IPS DF 6.9 (cell line): ENCODE measurements at regions not wholly inside any gene's neighbourhood (a gene's known extent, or its start where the extent isn't known, plus 50 kb on each side); places are given as distances from the start of the nearest gene placed in this dataset.

Experiments used
- DNase-seq: peaks from one replicate; pipeline ENCODE4 v3.0.0-alpha.2; 2013; ENCODE audit warnings: low read depth, low spot score
- H3K27ac ChIP-seq: one replicate; pipeline ENCODE4 v1.5.1; 2013; ENCODE audit warnings: low read length, control low read depth
- H3K27me3 ChIP-seq: 2 replicates; pipeline ENCODE4 v1.6.1; 2013; ENCODE audit warnings: mild to moderate bottlenecking, low read length; ENCODE audit not compliant: control insufficient read depth, insufficient read depth
- H3K36me3 ChIP-seq: 2 replicates; pipeline ENCODE4 v1.6.1; 2013; ENCODE audit warnings: low read length; ENCODE audit not compliant: control insufficient read depth, insufficient read depth
- H3K4me1 ChIP-seq: 2 replicates; pipeline ENCODE4 v1.6.1; 2013; ENCODE audit warnings: low read length; ENCODE audit not compliant: control insufficient read depth, insufficient read depth
- H3K4me3 ChIP-seq: 2 replicates; pipeline ENCODE4 v1.5.1; 2013; ENCODE audit warnings: mild to moderate bottlenecking, low read length
- H3K9me3 ChIP-seq: 2 replicates; pipeline ENCODE4 v1.6.1; 2013; ENCODE audit warnings: low read length, inconsistent platforms; ENCODE audit not compliant: control insufficient read depth, insufficient read depth
- WGBS: extraction: QIAGEN DNeasy Blood & Tissue Kit; methylation state at CpG from one replicate; pipeline ENCODE4 v1.1.7; 2013; ENCODE audit warnings: mixed read lengths, missing lambda C conversion rate; ENCODE audit not compliant: insufficient read length, insufficient coverage; 5-methylcytosine and 5-hydroxymethylcytosine counted together

DNA sequence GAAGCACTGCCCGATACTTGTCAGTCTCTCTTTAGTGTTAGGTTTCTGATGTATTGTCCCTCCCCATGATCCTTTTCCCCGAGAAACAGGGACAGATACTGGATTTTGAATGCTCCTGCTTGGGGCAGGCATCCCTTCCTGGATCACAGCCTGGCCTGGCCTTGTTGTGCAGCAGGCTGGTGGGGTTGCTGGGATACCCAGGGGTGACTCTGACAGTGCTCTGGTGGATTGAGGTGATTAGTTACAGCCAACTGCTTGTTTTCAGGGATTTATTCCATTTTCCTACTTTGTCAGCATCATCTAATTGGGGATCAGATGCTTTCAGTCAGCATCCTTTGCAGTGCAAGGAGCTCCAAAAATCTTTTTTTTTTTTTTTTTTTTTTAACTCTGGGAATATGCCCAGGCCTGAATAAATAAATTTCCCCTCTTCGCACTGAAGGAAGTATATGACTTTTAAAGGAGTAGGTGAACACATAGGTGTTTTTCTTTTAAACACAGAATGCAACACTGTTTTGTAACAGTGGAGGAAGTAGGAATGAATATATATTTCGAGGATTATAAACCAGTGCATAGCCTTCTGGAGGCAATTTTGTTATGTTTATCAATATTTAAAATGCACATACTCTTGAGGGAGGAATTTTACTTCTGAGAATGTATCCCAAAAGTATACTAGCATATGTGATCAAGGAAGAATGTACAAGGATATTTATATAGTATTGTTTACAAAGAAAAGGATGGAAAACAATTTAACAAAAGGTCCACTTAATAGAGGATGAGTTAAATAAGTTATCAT is 127.3 kb upstream of the ELL2 start:
- H3K27ac ChIP-seq: no peak overlapping the region
- no peaks in the 10 kb centered on the region for H3K27me3 ChIP-seq
- no peaks in the 10 kb centered on the region for H3K36me3 ChIP-seq
- H3K4me3 ChIP-seq: no peak overlapping the region
- peaks cover 5% of the 10 kb centered on the region for H3K4me1 ChIP-seq
- no CpG with 5 or more reads among the region's 4 CpGs for WGBS
- DNase-seq: no peak
- no peaks in the 10 kb centered on the region for H3K9me3 ChIP-seq

DNA sequence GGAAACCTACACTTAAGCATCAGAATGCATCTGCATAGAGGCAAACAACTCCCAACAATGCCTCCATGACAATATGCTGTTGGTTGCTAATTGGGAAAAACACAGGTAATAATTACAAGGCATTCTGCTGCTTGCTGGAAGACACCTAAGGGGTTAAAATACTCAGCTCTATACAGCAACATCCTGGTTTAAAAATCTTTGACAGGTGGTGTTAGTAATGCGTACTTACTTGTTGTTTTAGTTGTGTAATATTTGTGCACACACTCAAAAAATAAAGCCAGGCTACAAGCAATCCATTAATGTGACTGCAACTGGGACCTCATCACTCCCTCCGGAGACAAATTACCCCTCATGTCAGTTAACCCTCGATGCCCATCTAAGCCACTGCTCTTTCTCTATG is 126.3 kb upstream of the ELL2 start:
- Histone ChIP-seq H3K27me3 (no peaks in the 10 kb centered on the region), H3K4me3 (no peak overlapping the region), H3K9me3 (no peaks in the 10 kb centered on the region), H3K27ac (no peak overlapping the region), H3K36me3 (no peaks in the 10 kb centered on the region), H3K4me1 (peaks cover 6% of the 10 kb centered on the region)
- no peak for DNase-seq
- WGBS: no CpG with 5 or more reads among the region's 3 CpGs

DNA sequence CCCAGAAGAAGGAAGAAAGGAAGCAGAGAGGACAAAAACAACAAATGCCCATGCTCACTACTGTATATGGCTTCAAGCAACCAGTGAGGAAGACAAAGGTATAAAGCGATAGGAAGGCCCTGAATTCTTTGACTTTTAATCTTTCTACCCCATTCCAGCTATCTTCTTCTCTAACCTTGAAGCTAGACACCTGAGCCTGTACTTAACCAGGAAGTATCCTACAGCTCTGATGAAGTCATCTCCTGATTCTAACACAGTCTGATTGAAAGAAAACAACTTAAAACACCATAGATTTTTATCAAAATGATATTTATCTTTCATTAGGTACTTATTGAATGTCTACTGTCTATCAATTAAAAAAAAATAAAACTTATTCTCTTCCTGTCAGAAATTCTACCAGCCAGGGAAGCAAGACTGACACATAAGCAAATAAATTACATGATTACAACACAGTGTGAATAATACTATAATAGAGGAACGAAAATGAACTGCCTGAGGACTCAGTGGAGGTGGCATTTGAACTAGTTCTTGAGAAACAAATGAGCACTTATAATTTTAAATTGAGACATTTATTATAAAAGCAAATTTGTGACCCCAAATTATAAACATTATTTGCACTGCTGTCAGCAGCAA is 123.3 kb upstream of the ELL2 start:
- no peak for DNase-seq
- WGBS: no CpG with 5 or more reads among the region's 2 CpGs
- Histone ChIP-seq H3K9me3 (no peaks in the 10 kb centered on the region), H3K27me3 (no peaks in the 10 kb centered on the region), H3K4me3 (no peak overlapping the region), H3K27ac (no peak overlapping the region), H3K4me1 (peaks cover 6% of the 10 kb centered on the region), H3K36me3 (no peaks in the 10 kb centered on the region)

DNA sequence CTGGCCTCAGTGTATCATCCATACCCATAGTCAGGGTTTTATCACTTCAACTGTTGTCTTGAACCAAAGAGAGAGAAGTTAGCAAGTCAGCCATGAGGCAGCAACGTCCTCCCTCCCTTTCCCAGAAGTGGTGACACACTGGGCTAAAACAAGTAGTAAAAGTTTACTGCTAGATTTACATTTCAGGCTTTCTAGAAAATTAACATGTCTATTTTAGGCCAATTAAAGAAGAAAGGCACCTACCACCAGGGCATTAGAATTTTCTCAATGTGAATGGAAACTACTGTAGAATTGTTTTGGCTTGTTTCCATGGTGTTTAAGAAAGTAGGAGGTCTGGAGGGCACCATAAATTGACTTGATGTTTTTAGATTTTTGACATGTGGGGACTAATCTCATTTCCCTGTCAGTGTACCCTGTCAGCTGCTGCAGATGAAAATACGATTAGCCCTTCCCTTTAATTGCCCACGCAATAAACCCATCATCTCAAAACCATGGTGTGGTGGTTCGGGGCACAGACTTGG is 121.8 kb upstream of the ELL2 start:
- no peak overlapping the region for H3K27ac ChIP-seq
- no peaks in the 10 kb centered on the region for H3K9me3 ChIP-seq
- no peaks in the 10 kb centered on the region for H3K36me3 ChIP-seq
- WGBS: no CpG with 5 or more reads among the region's 4 CpGs
- H3K4me3 ChIP-seq: no peak overlapping the region
- DNase-seq: no peak
- no peaks in the 10 kb centered on the region for H3K27me3 ChIP-seq
- peaks cover 4% of the 10 kb centered on the region; the same call in 1 of the 2 replicates for H3K4me1 ChIP-seq

DNA sequence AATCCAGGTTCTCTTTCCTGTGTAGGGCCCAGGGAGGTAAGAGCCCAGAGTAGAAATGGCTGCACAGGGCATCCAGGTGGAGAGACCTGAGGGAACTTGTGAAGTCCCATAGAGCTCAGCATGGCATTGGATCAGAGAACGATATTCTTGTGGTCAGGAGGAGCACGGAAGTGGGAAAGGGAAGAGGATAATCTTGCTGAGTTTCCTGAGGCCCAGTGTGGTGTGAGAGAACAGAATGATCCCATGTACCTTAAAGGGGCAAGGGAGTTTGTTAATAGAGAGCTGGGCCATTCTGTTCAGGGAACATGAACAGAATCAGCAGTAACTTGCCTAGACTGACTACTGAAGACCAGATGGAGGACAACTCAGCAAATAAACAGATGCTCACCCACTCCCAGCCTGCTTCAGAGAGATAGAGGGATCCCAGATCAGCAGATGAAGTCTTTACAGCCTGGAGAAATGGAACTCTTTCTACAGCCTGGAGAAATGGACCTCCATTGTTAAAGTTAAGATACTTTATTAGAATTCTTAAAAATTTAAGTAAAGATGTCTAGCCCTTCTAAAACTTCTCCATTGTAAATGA is 119.7 kb upstream of the ELL2 start:
- H3K4me1 ChIP-seq: peaks cover 4% of the 10 kb centered on the region; the same call in 1 of the 2 replicates
- H3K27me3 ChIP-seq: no peaks in the 10 kb centered on the region
- no peak overlapping the region for H3K4me3 ChIP-seq
- no peak overlapping the region for H3K27ac ChIP-seq
- H3K9me3 ChIP-seq: no peaks in the 10 kb centered on the region
- no peaks in the 10 kb centered on the region for H3K36me3 ChIP-seq
- no peak for DNase-seq
- no CpG with 5 or more reads among the region's 2 CpGs for WGBS

DNA sequence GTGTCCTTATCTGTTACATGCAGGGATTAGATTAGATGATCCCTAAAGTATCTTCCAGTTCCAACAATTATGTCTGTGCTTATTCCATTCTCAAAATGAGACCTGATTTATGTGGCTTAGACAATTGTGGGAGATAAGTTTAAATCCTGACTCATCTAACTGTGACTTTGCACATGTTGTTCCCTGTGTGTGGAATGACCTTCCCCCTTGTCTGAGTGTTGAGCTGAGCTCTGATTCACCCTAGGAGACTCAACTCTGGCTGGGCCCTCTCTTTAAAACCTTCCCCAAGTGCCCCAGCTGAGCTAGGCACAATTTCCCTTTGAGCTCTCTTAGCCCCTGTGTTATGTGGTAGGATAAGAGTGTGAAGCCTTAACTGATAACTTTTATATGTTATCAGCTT is 118.9 kb upstream of the ELL2 start:
- H3K27ac ChIP-seq: no peak overlapping the region
- DNase-seq: no peak
- no peaks in the 10 kb centered on the region for H3K9me3 ChIP-seq
- H3K4me1 ChIP-seq: peaks cover 4% of the 10 kb centered on the region; the same call in 1 of the 2 replicates
- no peaks in the 10 kb centered on the region for H3K27me3 ChIP-seq
- H3K36me3 ChIP-seq: no peaks in the 10 kb centered on the region
- no peak overlapping the region for H3K4me3 ChIP-seq

DNA sequence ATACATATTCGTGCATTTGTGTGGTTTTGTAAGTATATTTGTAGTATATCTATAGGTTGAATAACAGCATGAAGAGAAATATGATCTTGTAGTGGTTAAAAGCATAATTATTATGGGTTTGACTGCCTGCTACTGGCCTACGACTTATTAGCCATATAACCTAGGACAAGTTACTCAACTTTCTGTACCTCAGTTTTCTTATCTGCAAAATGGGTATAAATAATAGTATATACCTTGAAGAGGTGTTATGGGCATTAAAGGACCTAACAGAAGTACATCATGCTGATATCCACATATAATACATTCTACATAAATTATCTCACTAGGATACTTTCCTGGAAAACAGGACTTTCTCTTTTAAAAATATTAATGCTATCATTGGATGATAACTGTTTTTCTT is 118.3 kb upstream of the ELL2 start:
- Histone ChIP-seq H3K27me3 (no peaks in the 10 kb centered on the region), H3K36me3 (no peaks in the 10 kb centered on the region), H3K9me3 (no peaks in the 10 kb centered on the region), H3K27ac (no peak overlapping the region), H3K4me1 (peaks cover 4% of the 10 kb centered on the region; the same call in 1 of the 2 replicates), H3K4me3 (no peak overlapping the region)
- WGBS: no CpG with 5 or more reads among the region's 2 CpGs
- no peak for DNase-seq

DNA sequence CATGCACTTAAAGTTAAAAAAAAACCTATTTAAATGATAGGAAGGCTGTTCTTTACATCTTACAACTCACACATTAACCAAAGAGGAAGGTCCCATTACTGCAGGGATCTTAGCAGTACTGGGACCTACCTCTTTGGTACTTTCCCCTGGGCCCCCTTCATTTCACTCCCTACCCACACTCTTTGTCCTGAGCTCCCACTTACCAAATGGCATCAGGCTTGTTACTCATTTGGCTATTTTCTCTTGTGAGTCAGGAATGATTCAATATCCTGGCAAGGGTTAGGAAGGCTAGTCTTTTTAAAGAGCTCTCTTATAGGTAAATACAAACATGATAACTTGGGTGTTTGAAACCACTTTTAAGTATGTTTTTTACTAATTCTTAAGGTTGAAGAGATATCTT is 117.4 kb upstream of the ELL2 start:
- H3K4me3 ChIP-seq: no peak overlapping the region
- no peaks in the 10 kb centered on the region for H3K9me3 ChIP-seq
- H3K27ac ChIP-seq: no peak overlapping the region
- H3K27me3 ChIP-seq: no peaks in the 10 kb centered on the region
- peaks cover 2% of the 10 kb centered on the region; the same call in 1 of the 2 replicates for H3K4me1 ChIP-seq
- no peaks in the 10 kb centered on the region for H3K36me3 ChIP-seq
- no peak for DNase-seq

DNA sequence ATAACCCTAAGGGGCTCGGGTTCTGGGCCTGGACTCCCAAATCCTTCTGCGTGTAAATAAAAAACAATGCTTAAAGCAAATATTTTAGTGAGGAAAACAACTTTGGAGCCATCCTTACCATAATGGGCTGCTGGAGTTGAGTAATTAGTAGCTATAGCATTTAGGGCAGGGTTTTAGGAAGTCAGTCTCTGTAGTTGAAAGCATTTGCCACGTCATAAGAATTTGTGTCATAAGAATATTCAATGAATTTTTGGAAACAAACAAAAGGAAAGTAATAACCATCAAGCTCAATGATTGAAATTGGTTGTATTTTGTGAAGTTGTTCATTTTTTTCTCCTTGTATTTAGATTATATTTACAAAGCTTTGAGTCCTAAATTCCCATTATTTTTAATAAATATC is 114.8 kb upstream of the ELL2 start:
- DNase-seq: no peak
- Histone ChIP-seq H3K4me1 (no peaks in the 10 kb centered on the region), H3K36me3 (no peaks in the 10 kb centered on the region), H3K4me3 (no peak overlapping the region), H3K9me3 (no peaks in the 10 kb centered on the region), H3K27ac (no peak overlapping the region), H3K27me3 (no peaks in the 10 kb centered on the region)
- WGBS: no CpG with 5 or more reads among the region's 3 CpGs

DNA sequence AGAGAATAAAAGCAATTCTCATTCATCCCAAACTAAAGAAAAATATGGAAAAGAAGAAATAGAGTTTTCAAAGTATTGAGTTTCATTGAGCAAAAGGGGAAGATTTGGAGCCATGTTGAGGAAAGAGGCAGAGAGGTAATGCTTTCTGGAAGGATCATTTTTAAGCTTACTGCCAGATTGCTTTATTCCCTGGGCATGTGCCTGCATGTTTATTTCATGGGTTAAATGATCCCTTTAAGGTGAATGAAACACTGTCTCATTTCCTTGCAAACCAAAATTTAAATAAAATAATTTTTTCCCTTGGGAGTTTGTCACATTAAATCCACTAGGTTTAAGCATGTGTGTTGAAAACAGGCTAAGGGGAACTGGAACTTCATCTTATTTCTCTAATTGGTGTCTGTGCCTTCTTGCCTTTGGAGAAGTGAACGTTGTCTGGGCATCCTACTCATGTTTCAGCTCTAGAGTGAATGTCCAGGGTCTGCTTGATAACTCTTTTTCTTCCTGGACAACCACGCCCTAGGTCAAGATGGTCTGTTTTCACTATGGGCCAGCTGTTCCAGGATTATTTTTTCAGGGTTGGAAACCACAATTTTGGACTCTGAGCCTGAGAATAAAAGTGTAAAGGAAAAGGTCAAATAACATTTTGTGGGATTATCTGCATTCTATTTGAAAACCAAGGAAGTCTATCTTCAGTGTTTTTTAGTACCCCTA is 114.1 kb upstream of the ELL2 start:
- no peaks in the 10 kb centered on the region for H3K4me1 ChIP-seq
- no peak overlapping the region for H3K27ac ChIP-seq
- WGBS: no CpG with 5 or more reads among the region's 2 CpGs
- H3K9me3 ChIP-seq: no peaks in the 10 kb centered on the region
- no peaks in the 10 kb centered on the region for H3K36me3 ChIP-seq
- DNase-seq: no peak
- H3K4me3 ChIP-seq: no peak overlapping the region
- no peaks in the 10 kb centered on the region for H3K27me3 ChIP-seq
